Endothelial cell of umbilical vein (primary cell): ENCODE measurements at regions not wholly inside any gene's neighbourhood (a gene's known extent, or its start where the extent isn't known, plus 50 kb on each side); places are given as distances from the start of the nearest gene placed in this dataset.

Experiments used
- EZH2 ChIP-seq: IDR thresholded peaks from 2 replicates; pipeline ENCODE4 v1.6.1; 2012; ENCODE audit warnings: borderline replicate concordance, low read depth, mild to moderate bottlenecking, moderate library complexity, low read length, inconsistent platforms; ENCODE audit not compliant: severe bottlenecking
- GATA2 ChIP-seq: IDR thresholded peaks from 2 replicates; pipeline ENCODE4 v1.7.0; 2011; ENCODE audit warnings: low read depth, mild to moderate bottlenecking, moderate library complexity, mixed read lengths, low read length; ENCODE audit not compliant: insufficient read length, insufficient read depth
- JUN ChIP-seq: IDR thresholded peaks from 2 replicates; pipeline ENCODE4 v1.6.1; 2011; ENCODE audit warnings: borderline replicate concordance, low read depth; ENCODE audit not compliant: insufficient read length, insufficient read depth
- MYC ChIP-seq: IDR thresholded peaks from one replicate; pipeline ENCODE4 v1.6.1; 2011; ENCODE audit warnings: mild to moderate bottlenecking, low read depth, low read length
- POLR2A ChIP-seq: IDR thresholded peaks from 2 replicates; pipeline ENCODE4 v1.6.1; 2012; ENCODE audit warnings: low read depth, mild to moderate bottlenecking, control low read depth, low read length
- POLR2AphosphoS5 ChIP-seq: IDR thresholded peaks from 2 replicates; pipeline ENCODE4 v1.6.1; 2012; ENCODE audit warnings: low read depth, mild to moderate bottlenecking, control low read depth, low read length, moderate library complexity; ENCODE audit not compliant: insufficient read depth
- TF ChIP-seq, protein P1 (sequence below), 2 donors: IDR thresholded peaks; 1 replicate in 1 of 2; 2 replicates in 1 of 2; pipeline ENCODE4 v1.5.1; 2011; ENCODE audit warnings: low read length in 2 of 2, mild to moderate bottlenecking in 2 of 2, moderate library complexity in 2 of 2, control low read depth in 1 of 2, inconsistent platforms in 1 of 2, low read depth in 1 of 2; ENCODE audit not compliant: insufficient read depth in 1 of 2; ENCODE audit errors: extremely low read depth in 1 of 2
- TF ChIP-seq, protein P2 (sequence below): IDR thresholded peaks from 2 replicates; pipeline ENCODE4 v1.6.1; 2011; ENCODE audit not compliant: insufficient read depth, insufficient read length

DNA sequence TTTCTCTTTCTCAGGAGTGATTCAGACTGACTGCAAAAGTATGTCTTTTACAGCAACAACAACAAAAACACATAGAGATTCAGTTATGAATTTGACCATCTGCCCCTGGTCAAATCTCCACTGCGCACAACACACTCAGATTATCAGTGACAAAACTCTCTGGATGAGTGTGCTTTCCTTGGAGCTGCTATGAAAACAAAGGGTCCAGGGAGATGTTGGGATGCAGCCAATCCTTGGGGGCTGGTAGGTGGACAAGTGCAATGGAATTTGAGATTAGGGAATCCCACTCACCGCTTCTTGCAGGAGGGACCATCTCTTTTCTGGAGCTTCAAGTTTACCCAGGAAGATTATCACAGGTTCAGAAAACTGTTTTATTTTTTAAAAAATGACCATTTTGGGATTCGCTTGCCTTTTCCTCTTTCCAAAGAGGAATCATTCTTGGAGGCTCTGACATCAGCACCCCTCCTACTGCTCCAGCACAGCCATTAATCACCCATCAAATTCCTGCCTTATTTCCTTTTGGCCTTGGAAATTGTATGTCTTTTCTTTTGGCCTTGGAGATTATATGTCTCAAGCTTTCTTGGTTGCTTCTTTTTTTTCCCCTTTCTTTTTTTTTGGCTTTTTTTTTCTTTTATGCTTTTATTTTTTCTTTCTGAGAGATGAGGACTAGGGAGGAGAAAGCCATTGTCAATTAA lies 311.8 kb downstream of the TSHZ3 start:
- TF ChIP-seq GATA2 = no peak
- TF ChIP-seq, protein P1, sequence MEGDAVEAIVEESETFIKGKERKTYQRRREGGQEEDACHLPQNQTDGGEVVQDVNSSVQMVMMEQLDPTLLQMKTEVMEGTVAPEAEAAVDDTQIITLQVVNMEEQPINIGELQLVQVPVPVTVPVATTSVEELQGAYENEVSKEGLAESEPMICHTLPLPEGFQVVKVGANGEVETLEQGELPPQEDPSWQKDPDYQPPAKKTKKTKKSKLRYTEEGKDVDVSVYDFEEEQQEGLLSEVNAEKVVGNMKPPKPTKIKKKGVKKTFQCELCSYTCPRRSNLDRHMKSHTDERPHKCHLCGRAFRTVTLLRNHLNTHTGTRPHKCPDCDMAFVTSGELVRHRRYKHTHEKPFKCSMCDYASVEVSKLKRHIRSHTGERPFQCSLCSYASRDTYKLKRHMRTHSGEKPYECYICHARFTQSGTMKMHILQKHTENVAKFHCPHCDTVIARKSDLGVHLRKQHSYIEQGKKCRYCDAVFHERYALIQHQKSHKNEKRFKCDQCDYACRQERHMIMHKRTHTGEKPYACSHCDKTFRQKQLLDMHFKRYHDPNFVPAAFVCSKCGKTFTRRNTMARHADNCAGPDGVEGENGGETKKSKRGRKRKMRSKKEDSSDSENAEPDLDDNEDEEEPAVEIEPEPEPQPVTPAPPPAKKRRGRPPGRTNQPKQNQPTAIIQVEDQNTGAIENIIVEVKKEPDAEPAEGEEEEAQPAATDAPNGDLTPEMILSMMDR (IDR thresholded peaks at IDR 0.05; ENCODE audit: extremely low read depth in 1 of 2, insufficient read depth in 1 of 2, low read depth in 1 of 2, low read length in 2 of 2) = no peak
- TF ChIP-seq, protein P2, sequence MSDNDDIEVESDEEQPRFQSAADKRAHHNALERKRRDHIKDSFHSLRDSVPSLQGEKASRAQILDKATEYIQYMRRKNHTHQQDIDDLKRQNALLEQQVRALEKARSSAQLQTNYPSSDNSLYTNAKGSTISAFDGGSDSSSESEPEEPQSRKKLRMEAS = no peak
- no peak for TF ChIP-seq EZH2
- TF ChIP-seq MYC = no peak
- no peak for TF ChIP-seq POLR2AphosphoS5
- TF ChIP-seq JUN = no peak
- no peak for TF ChIP-seq POLR2A
